Suprapubic skin (tissue), 3 donors: ENCODE measurements at regions not wholly inside any gene's neighbourhood (a gene's known extent, or its start where the extent isn't known, plus 50 kb on each side); places are given as distances from the start of the nearest gene placed in this dataset.

Experiments
- CTCF ChIP-seq, 2 donors: fragments of 200-600 bp in 1 of 2; fragments of 450-650 bp in 1 of 2; sonication (generic) in 1 of 2; IDR thresholded peaks; one replicate each; pipeline ENCODE4 v1.5.1; 2016 to 2019; ENCODE audit warnings: antibody characterized with exemption in 2 of 2, mild to moderate bottlenecking in 1 of 2, moderate library complexity in 1 of 2
- POLR2A ChIP-seq, 2 donors: fragments of 450-650 bp; IDR thresholded peaks; one replicate each; pipeline ENCODE4 v1.6.1; 2017; ENCODE audit warnings: antibody characterized with exemption in 2 of 2, mild to moderate bottlenecking in 2 of 2, moderate library complexity in 2 of 2

GRCh38 chr15:37625576-37625975 lies 308.9 kb upstream of the TMCO5A start:
- no peak for TF ChIP-seq POLR2A (IDR thresholded peaks at IDR 0.05)
- TF ChIP-seq CTCF (IDR thresholded peaks at IDR 0.05): no peak
